NOMO-1 (cell line): ENCODE measurements at regions not wholly inside any gene's neighbourhood (a gene's known extent, or its start where the extent isn't known, plus 50 kb on each side); places are given as distances from the start of the nearest gene placed in this dataset.
"Not testable (repeated sequence)": the region's sequence is repeated elsewhere in the genome, so short reads cannot be mapped to it uniquely, and the experiment has no call there.

ENCODE experiments used
- DNase-seq, 2 experiments: peaks; one replicate each; lab custom pipeline; 2025; ENCODE audit not compliant: unreplicated experiment in 2 of 2; lab: John Stamatoyannopoulos, UW

GRCh38 chr13:90447034-90447733, 900.3 kb upstream of the MIR17HG start:
- DNase-seq: no peak

GRCh38 chr13:90447734-90448101, 899.8 kb upstream of the MIR17HG start:
- DNase-seq: no peak

- no peak for DNase-seq
Observed at GRCh38 chr13:90448466-90449037, 898.9 kb upstream of the MIR17HG start.

GRCh38 chr13:90453342-90453741, 894.1 kb upstream of the MIR17HG start:
- no peak for DNase-seq

GRCh38 chr13:90454002-90454636, 893.4 kb upstream of the MIR17HG start:
- DNase-seq: no peak

GRCh38 chr13:90455067-90455466, 892.4 kb upstream of the MIR17HG start:
- no peak for DNase-seq

- DNase-seq: no peak
Observed at GRCh38 chr13:90455823-90456222, 891.7 kb upstream of the MIR17HG start.

GRCh38 chr13:90461398-90461797, 886.1 kb upstream of the MIR17HG start:
- DNase-seq: no peak

GRCh38 chr13:90477216-90477615, 870.3 kb upstream of the MIR17HG start:
- no peak for DNase-seq

GRCh38 chr13:90483906-90484305, 863.6 kb upstream of the MIR17HG start:
- no peak for DNase-seq

- DNase-seq: no peak
Observed at GRCh38 chr13:90485436-90485835, 862.1 kb upstream of the MIR17HG start.

GRCh38 chr13:90492872-90493271, 854.6 kb upstream of the MIR17HG start:
- no peak for DNase-seq

GRCh38 chr13:90493667-90494066, 853.8 kb upstream of the MIR17HG start:
- DNase-seq: no peak

- not testable (repeated sequence) for DNase-seq
Observed at GRCh38 chr13:90494849-90495248, 852.6 kb upstream of the MIR17HG start.

GRCh38 chr13:90498096-90498495, 849.4 kb upstream of the MIR17HG start:
- no peak for DNase-seq

GRCh38 chr13:90498816-90499215, 848.7 kb upstream of the MIR17HG start:
- no peak for DNase-seq

- no peak for DNase-seq
Observed at GRCh38 chr13:90500569-90500968, 846.9 kb upstream of the MIR17HG start.

GRCh38 chr13:90502153-90502552, 845.3 kb upstream of the MIR17HG start:
- DNase-seq: no peak

- DNase-seq: no peak
Observed at GRCh38 chr13:90502762-90503161, 844.7 kb upstream of the MIR17HG start.

GRCh38 chr13:90510319-90510718, 837.2 kb upstream of the MIR17HG start:
- DNase-seq: no peak

- DNase-seq: no peak
Observed at GRCh38 chr13:90511903-90512302, 835.6 kb upstream of the MIR17HG start.

GRCh38 chr13:90514712-90515111, 832.8 kb upstream of the MIR17HG start:
- not testable (repeated sequence) for DNase-seq
